Trophoblast cell (in vitro differentiated cells and primary cell): ENCODE measurements at regions not wholly inside any gene's neighbourhood (a gene's known extent, or its start where the extent isn't known, plus 50 kb on each side); places are given as distances from the start of the nearest gene placed in this dataset.

Experiments used
- DNase-seq, 2 donors: peaks; one replicate each; pipeline ENCODE4 v3.0.0-alpha.2; 2016
- H2AFZ ChIP-seq: 2 replicates; pipeline ENCODE4 v1.6.1; 2013; ENCODE audit warnings: low read length, moderate library complexity, mild to moderate bottlenecking; ENCODE audit not compliant: insufficient read depth, poor library complexity
- H2AK5ac ChIP-seq: 2 replicates; pipeline ENCODE4 v1.6.1; 2013; ENCODE audit warnings: mild to moderate bottlenecking, low read length
- H2BK120ac ChIP-seq: 2 replicates; pipeline ENCODE4 v1.6.1; 2013; ENCODE audit warnings: low read length, mild to moderate bottlenecking, moderate library complexity; ENCODE audit not compliant: insufficient read depth, poor library complexity
- H2BK12ac ChIP-seq: 2 replicates; pipeline ENCODE4 v1.6.1; 2013; ENCODE audit warnings: mild to moderate bottlenecking, low read length, moderate library complexity
- H2BK5ac ChIP-seq: 2 replicates; pipeline ENCODE4 v1.6.1; 2013; ENCODE audit warnings: low read length, low read depth, moderate library complexity, mild to moderate bottlenecking; ENCODE audit not compliant: poor library complexity
- H3K14ac ChIP-seq: 2 replicates; pipeline ENCODE4 v1.6.1; 2013; ENCODE audit warnings: mild to moderate bottlenecking, low read length
- H3K18ac ChIP-seq: 2 replicates; pipeline ENCODE4 v1.6.1; 2013; ENCODE audit warnings: mild to moderate bottlenecking, low read length
- H3K23ac ChIP-seq: 2 replicates; pipeline ENCODE4 v1.6.1; 2013; ENCODE audit warnings: low read length
- H3K27ac ChIP-seq: 2 replicates; pipeline ENCODE4 v1.5.1; 2013; ENCODE audit warnings: low read depth, mild to moderate bottlenecking, inconsistent platforms, low read length, moderate library complexity
- H3K27me3 ChIP-seq: 2 replicates; pipeline ENCODE4 v1.6.1; 2013; ENCODE audit warnings: inconsistent platforms, mild to moderate bottlenecking, low read length, moderate library complexity; ENCODE audit not compliant: insufficient read depth
- H3K36me3 ChIP-seq, 2 experiments: 1 replicate in 1 of 2; 2 replicates in 1 of 2; pipeline ENCODE4 v1.6.1; 2013; ENCODE audit warnings: low read length in 2 of 2, mild to moderate bottlenecking in 2 of 2, moderate library complexity in 1 of 2; ENCODE audit not compliant: insufficient read depth in 2 of 2, control insufficient read depth in 1 of 2
- H3K4ac ChIP-seq: 2 replicates; pipeline ENCODE4 v1.6.1; 2013; ENCODE audit warnings: low read depth, mild to moderate bottlenecking, low read length, moderate library complexity
- H3K4me1 ChIP-seq, 2 experiments: 1 replicate in 1 of 2; 2 replicates in 1 of 2; pipeline ENCODE4 v1.6.1; 2013; ENCODE audit warnings: low read length in 2 of 2, mild to moderate bottlenecking in 2 of 2, moderate library complexity in 1 of 2; ENCODE audit not compliant: insufficient read depth in 2 of 2, control insufficient read depth in 1 of 2
- H3K4me2 ChIP-seq: 2 replicates; pipeline ENCODE4 v1.6.1; 2013; ENCODE audit warnings: inconsistent platforms, mild to moderate bottlenecking, low read length, moderate library complexity
- H3K4me3 ChIP-seq: 2 replicates; pipeline ENCODE4 v1.5.1; 2013; ENCODE audit warnings: mild to moderate bottlenecking, low read depth, low read length, inconsistent platforms
- H3K79me1 ChIP-seq: one replicate; pipeline ENCODE4 v1.6.1; 2013; ENCODE audit warnings: low read length
- H3K79me2 ChIP-seq: 2 replicates; pipeline ENCODE4 v1.6.1; 2013; ENCODE audit warnings: low read length, mild to moderate bottlenecking; ENCODE audit not compliant: control insufficient read depth, insufficient read depth, poor library complexity
- H3K9ac ChIP-seq: 2 replicates; pipeline ENCODE4 v1.6.1; 2013; ENCODE audit warnings: mild to moderate bottlenecking, low read length
- H3K9me3 ChIP-seq: 2 replicates; pipeline ENCODE4 v1.6.1; 2013; ENCODE audit warnings: low read depth, mild to moderate bottlenecking, control low read depth, inconsistent platforms, low read length; ENCODE audit not compliant: insufficient read depth
- H4K12ac ChIP-seq: 2 replicates; pipeline ENCODE4 v1.6.1; 2013; ENCODE audit warnings: low read depth, mild to moderate bottlenecking, low read length, moderate library complexity
- H4K8ac ChIP-seq: 2 replicates; pipeline ENCODE4 v1.6.1; 2013; ENCODE audit warnings: low read depth, mild to moderate bottlenecking, low read length, moderate library complexity
- H4K91ac ChIP-seq: one replicate; pipeline ENCODE4 v1.6.1; 2013; ENCODE audit warnings: low read depth, mild to moderate bottlenecking, low read length, moderate library complexity
- WGBS: extraction: QIAGEN DNeasy Blood & Tissue Kit; methylation state at CpG from one replicate; pipeline ENCODE4 v1.1.7; 2013; ENCODE audit warnings: missing lambda C conversion rate; ENCODE audit not compliant: insufficient read length, insufficient coverage; ENCODE audit errors: extremely low coverage; 5-methylcytosine and 5-hydroxymethylcytosine counted together

GRCh38 chr12:64560396-64561301, 49.6 kb upstream of the RASSF3 start:
- Histone ChIP-seq H4K8ac (no peak overlapping the region), H4K12ac (no peak overlapping the region)

More at GRCh38 chr12:64560396-64561301, 49.6 kb upstream of the RASSF3 start:
- Histone ChIP-seq H3K4me3 (no peak overlapping the region), H2BK5ac (no peak overlapping the region), H2BK120ac (no peak overlapping the region), H3K23ac (no peak overlapping the region), H3K18ac (no peak overlapping the region), H3K79me2 (no peaks in the 10 kb centered on the region), H3K9me3 (no peaks in the 10 kb centered on the region), H3K9ac (no peak overlapping the region), H2BK12ac (no peak overlapping the region), H3K27ac (no peak overlapping the region), H2AK5ac (no peak overlapping the region), H3K79me1 (no peaks in the 10 kb centered on the region), H3K14ac (no peak overlapping the region), H3K4ac (no peak overlapping the region), H3K27me3 (no peaks in the 10 kb centered on the region), H3K4me2 (no peak overlapping the region), H2AFZ (no peak overlapping the region), H3K36me3 (no peaks in the 10 kb centered on the region), H4K91ac (no peak overlapping the region), H3K4me1 (no peaks in the 10 kb centered on the region)
- DNase-seq: peak in 1 of 2 donors; percentile 38
- WGBS: no CpG with 5 or more reads among the region's 12 CpGs
